Nucleus accumbens (tissue), 56 donors: ENCODE measurements at regions not wholly inside any gene's neighbourhood (a gene's known extent, or its start where the extent isn't known, plus 50 kb on each side); places are given as distances from the start of the nearest gene placed in this dataset.

Source experiments
- DNase-seq, 56 donors: peaks; one replicate each; lab custom pipeline; 2025; lab: John Stamatoyannopoulos, UW

DNA sequence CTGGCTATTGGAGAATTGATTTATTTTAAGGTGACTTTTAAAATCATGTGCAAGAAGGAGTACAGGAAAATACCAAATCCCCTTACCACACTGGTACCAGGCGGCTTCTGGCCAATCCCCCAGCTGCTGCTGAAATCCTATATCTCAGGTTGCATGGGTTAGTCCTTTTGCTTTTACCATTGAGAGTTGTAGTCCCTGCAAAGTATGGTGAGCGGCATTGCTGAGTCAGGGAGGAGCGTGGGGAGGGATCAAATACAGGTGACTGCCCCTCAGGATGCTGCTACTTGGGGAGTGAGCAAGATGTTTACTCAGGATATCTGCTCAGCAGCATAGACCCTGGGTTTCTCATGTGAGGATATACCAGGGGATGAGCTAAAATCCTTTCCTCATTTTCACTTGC, 131.9 kb upstream of the STAC start:
- DNase-seq = no peak

DNA sequence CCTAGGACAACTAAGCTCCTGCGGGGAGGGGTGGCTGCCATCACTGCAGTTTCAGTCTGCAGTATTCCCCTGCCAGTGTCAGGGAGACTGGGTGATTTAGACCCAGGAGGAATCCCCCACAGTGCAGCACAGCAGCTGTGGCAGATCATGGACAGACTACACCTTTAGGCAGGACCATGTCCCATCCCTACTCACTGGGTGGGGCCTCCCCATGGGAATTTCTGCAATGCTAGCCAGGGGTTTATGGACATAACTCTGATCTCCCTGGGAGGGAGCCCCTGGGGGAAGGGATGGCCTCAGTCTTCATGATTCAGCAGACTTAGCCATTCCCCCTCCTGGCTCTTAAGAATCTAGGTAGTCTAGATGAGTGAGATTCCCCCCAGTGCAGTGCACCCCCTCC, 130.1 kb upstream of the STAC start:
- DNase-seq = no peak

DNA sequence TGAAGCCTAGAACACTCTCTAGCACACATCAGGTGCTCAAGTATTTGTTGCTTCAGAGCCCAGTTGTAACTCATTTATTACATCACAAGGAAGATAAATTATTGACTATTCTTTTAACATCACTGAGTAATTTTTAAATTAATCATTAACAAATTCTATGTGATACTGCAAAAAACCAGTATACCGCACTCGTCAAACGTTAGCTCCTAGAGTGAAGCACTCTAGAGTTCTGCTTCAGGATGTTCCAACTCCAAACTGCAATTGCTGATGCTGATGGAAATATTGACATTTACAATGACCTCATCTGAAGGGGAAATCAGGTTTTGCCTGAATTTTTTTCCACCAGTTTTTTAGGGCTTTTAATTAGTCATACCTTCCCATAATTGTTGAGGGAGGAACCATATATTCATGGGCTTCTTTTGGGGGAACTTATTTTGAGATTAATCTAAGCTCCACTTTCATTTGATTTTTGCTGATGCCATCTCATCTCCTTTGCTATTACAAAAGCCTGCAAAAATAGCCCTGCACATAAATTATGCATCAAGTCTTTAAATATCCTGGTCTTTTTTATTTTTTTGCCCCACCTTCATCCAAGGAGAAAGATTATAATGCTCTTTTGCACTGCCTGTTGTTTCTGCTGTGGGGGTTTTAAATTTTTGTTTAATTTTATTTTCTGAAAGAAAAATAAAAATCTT, 123.0 kb upstream of the STAC start:
- no peak for DNase-seq

DNA sequence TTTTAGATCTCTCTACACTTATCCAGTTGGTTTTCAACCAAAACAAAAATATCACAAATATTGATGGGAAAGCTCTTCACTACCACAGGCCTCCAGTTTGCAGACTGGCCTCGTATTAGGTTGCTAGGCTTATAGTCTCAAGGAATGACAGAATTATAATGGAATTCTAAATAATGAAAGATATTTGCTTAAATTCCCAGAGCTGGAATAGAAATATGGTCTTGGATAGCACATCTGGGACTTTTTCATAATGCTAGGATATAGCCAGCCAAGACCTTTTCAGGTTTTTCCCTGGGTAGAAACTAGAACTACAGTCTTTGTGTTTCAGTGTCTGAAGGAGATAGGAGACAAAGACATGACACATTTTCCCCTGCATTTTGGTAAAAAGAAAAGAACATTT, 121.9 kb upstream of the STAC start:
- DNase-seq = no peak

DNA sequence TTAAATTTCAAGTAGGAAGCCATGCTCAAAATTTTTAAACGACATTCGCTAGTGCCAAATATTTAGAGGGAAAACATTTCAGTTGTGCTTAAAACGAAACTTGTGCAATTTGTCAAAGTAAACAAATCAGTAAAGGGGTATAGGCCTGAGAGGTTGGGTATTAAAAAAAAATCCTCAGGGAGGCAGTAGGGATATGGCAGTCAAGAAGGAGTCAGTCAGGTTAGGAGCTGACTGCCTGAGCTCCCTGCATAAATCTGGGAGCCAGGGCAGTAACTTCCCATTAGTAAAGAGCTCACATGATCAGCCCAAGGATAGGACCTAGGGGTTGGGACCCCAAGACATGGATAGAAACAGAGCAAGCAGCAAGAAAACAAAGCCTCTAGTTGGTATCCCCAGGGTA, 120.7 kb upstream of the STAC start:
- no peak for DNase-seq

DNA sequence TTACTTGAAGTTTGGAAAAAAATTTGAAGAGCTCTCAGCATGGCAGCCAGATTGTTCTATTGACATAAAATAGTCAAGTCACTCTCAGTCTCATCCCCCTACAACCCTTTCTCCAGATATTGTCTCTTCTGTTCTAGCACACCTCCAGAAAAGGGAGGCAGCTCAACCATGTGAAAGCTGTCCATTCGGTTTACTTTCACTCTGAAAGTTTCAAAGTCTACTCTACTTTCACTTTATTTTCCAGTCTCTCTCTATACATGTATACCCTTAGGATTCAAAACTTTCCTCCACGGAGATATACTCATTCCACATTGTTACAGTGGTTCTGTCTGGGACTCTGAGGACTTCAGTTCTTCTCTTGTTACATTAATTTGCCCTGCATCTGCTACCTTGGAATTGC, 111.0 kb upstream of the STAC start:
- DNase-seq = no peak

DNA sequence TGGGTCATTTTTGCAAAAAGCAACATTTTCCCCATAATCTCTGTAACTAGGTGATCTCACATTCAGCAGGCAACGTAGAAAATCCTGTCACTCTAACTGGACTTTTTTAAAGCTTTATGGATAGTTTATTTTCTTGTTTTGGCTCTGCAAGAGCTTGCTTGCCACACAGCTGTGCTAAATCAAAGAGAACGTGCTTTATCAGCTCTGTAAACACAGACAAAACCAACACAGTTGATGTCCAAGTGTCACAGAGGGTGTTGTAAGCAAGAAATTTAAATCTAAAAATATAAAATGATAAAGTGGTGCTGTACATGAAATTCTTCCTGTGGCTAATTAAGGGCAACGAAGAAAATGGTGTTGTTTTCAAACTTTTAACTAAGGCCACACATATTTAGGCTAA, 97.5 kb upstream of the STAC start:
- no peak for DNase-seq

DNA sequence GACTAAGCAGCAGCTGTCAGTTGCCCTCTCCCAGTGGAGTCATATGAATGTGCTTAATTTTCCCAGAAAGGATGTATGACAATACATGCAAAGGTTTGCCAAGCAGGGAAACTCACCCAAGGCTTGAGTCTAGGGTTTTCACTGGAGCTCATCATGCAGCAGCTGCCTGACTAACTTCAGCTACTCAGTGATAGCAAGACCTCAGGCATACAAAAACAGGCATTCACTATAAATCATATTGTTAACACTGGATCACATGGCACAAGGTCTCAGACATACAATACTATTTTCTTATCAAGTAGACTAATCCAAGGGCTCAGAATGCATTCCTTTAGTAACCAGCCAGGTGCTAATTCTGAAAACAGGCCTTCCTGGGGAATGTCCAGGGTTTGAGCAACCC, 85.0 kb upstream of the STAC start:
- no peak for DNase-seq

DNA sequence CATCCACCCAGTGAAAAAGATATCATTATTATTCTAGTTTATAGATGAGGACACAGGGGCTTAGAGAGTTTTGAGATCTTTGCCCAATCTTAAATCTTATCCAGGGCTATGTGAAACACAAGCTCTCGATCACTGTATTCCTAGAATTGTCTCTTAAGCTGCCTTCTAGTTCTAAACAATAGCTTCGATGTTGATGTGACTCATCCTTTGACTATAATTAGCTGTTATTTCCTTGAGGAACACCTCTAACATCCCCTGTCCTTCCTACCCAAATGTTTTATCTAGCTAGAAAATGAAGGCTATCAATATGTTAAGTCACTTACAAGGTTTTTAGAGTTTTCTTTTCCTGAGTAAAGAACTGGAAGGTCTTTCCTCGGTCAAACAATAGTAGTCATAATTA, 83.1 kb upstream of the STAC start:
- no peak for DNase-seq

DNA sequence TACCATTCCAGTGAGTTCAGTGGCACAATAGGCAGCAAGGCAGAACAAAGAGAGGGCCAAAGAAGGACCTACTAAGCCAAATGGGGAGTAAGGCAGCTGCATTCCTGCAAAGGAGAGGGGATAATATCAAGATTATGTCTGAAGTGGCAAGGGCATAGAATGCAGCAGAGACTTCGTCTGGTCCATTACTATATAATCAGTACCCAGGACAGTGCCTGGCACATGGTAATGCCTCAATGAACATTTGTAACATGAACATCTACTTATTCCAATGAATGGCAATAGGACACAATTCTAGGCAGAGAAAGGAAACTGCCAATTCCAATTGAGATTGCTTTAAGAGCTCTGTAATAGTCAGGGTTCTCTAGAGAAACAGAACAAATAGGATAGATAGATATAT, 82.1 kb upstream of the STAC start:
- DNase-seq = no peak

DNA sequence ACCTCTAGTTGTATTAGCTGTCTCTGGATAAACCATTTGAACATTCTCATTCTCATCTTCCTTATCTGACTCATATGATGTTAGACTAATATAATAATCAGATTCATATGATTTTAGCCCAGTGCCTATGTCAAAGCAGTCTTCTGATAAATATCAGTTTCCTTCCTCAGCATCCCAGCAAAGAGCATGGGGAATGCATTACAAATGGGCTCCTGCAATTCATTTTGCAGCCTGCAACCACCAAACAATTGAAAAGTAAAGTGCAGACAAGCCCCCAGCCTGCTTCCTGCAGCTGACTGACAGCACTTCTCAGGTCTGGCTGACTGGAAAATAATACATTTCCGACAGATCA, 78.2 kb upstream of the STAC start:
- no peak for DNase-seq

DNA sequence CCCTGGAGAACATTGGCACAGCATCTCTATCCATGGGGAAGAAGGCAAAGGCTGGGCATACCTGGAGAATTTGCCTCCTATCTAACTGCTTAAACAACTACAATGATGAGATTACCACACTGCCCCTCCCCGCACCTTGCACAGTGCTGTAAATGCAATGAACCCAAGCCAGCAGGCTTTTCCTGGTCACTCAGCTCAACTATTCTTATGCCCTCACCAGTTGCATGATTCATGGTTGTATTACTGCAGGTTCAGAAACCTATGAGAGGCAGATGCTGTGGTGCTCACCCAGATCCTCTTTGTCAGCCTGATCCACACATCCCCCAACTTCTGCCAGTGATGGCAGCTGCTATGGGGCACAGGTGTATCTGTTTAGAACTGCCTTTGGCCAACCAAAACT, 77.7 kb upstream of the STAC start:
- no peak for DNase-seq

DNA sequence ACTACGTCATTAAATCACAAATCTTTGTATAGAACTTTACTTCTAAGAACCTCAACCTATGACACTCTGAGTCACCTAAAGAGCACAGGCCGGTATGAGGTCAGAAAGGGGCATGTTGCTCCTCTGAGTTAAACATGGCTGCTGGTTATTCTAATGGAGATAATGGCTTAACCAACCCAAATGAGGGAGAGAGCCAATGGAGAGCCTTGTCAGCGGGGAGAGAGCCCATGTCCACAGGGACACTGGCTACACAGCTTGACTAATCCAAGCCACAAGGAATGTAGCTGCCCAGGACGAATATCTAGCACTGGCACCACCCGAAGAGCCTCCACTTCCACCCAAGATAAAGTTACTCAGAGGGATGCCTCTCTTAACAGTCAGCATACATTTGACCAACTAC, 77.0 kb upstream of the STAC start:
- DNase-seq = no peak

DNA sequence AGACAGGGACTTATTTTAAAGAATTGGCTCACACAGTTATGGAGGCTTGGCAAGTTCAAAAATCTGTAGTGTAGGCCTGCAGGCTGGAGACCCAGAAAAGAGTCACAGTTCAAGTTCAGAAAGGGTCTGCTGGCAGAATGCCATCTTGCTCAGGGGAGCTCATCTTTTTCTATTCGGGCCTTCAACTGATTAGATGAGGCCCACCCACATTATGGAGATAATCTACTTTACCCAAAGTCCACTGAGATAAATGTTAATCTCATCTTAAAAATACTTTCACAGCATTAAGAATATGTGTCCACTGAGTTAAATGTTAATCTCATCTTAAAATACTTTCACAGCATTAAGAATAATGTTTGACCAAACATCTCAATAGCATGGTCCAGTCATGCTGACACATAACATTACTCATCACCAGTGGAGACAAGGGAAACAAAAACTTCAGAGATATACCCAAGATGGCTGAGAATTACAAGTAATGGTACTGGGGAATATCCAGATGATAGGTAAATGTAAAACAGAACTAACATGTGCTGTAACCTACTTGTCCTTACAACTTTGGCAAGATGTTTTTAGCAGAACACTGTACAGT, 74.3 kb upstream of the STAC start:
- no peak for DNase-seq

DNA sequence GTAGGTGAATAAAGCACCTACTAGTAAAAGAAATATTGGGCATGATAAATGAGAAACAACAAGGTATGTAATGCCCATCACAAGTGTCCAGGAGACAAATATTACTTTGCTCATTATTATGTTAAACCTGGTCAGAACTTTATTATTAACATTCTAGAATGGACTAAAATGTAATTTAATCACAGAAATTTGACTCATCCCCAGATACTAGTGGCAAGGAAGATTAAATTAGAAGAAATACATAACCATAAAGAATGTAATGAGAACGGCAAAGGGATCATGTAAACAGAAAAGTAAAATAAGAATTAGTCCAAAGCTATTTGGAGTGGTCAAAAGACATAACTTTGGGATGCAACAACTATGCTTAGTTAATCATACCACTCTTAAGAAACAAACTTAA, 71.2 kb upstream of the STAC start:
- no peak for DNase-seq

DNA sequence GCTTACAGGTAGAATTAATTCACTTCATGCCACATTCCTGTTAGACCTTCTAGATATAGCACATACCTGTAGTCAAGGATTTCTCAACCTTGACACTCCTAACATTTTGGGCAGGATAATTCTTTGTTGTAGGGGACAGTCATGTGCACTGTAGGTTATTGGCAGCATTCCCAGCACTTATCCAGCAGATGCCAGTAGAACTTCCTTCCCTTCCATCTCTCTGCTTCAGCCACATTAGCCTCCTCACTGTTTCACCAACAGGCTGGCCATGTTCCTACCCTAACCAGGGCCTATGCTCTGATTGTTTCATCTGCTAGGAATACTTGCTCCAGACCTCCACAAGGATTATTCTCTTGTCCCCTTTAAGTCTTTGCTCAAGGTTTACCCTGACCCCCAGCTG, 68.0 kb upstream of the STAC start:
- no peak for DNase-seq

DNA sequence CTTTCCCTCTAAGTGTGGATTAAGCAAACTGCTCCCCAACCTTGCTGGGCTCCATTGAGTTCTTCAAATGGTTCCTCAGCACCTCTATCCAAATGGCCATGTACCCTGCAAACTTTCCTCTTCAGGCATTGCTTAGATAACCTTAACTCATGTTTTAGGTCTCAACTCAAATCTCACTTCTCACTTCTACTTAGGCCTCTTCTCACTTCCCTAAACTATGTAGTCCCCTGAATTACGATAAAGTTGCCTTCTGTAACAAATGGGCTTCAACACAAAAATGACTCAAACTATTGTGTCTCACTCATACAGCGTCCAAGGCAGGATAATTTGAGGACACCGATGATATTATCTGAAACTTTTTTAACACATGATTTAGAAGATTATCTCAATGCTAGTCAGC, 62.4 kb upstream of the STAC start:
- no peak for DNase-seq

DNA sequence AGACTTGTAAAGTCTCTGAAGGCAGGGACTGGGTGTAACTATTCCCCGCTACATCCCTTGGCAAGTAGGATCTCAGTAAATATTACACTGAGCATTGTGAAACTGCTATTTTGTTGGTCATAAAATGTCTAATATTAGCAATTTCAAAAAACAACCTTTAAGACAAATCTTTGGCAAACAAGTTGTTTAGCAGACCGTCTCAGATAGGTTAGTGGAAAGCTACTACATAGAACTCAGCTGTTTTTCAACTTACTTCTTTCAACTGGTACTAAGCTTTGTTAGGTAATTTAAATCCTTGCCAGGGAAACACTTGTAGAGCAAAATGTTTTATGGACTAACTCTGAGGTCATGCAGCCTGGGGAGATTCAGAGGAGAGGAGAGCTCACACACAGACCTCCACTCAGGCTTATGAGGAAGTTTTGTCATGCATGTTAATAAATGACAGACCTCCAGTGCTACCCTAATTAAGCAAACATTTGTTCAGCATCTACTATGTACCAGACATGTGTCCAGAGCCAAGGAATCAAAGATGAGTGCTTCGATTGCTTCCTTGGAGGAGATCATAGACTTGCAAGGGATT, 61.6 kb upstream of the STAC start:
- no peak for DNase-seq

DNA sequence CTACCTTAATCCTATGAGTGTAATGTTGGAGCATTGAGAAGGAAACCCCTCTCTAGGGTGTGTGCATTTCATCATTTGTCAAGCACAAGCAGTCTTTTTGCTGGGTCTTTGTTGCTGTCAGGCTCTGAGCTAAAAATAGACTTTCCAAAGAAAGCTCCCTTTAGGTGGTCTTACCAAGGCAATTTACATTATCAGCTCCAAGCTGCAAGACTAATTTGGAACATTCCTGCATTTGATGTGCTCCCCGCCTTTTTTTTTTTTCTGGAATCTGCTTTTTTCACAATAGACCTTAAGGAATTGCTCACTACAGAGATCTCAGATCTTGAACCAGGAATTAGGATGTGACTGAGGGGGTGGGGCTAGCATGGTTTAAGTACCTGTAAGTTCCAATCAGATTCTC, 60.6 kb upstream of the STAC start:
- no peak for DNase-seq
